ENCODE measurements at regions not wholly inside any gene's neighbourhood (a gene's known extent, or its start where the extent isn't known, plus 50 kb on each side); places are given as distances from the start of the nearest gene placed in this dataset.

DNA sequence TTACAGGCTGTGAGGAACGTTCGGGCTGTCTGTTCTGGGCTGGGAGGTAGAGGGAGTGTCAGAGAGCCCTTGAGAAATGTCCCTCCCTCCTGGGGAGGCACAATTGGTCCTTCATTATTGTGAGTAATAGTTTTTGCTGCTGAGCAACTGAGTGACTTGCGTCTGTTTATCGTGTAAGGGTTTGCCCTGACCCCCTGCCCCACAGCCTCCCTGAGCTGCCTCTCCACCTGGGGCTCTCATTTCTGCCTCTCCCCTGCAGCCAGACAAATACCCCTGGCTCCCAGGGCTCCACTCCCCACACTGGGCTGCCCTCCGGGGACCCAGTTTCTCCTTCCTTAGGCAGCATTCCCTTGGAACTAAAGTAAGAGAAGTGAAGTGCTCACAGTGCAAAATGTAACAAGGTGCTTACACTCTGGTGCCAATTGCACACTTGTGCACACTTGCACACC is 174.9 kb upstream of the MVB12B start:
- Histone ChIP-seq H2BK20ac (ENCODE audit: low read length) (no peak overlapping the region), H3K14ac (ENCODE audit: insufficient read length) (no peak overlapping the region)
- 71% methylated on average over 5 of the region's 5 CpGs; no CpG with 5 or more reads in 1 of the 2 experiments for WGBS, 2 experiments (ENCODE audit: extremely low coverage in 1 of 2, insufficient coverage in 1 of 2, insufficient read length in 1 of 2, insufficient replicate concordance in 2 of 2, low coverage in 1 of 2, low lambda C conversion rate in 2 of 2, missing lambda C conversion rate in 1 of 2)

More for the DNA sequence above, 174.9 kb upstream of the MVB12B start:
- no peak overlapping the region for H4K8ac ChIP-seq (ENCODE audit: extremely low read depth, insufficient read depth, low read length)
- no peak overlapping the region for H2AFZ ChIP-seq (ENCODE audit: low read length)
- peaks cover 0 to 1% (median 0%) of the 10 kb centered on the region in 4 experiments; a peak in 1 of 7 replicates for H3K4me1 ChIP-seq (replicated peaks in 1 of 4; ENCODE audit: control insufficient read depth in 3 of 4, insufficient read depth in 4 of 4, low read length in 3 of 4)
- H4K91ac ChIP-seq (replicated peaks; ENCODE audit: insufficient read length, low read length), result no peak overlapping the region
- H2BK12ac ChIP-seq (ENCODE audit: low read depth, low read length), result no peak overlapping the region
- H3K4ac ChIP-seq (replicated peaks; ENCODE audit: insufficient read length, low read depth, low read length), result no peak overlapping the region
- CTCF ChIA-PET (ENCODE audit: partially characterized antibody), result interaction anchor here (1.0 to 1.5 kb wide), 5 partner anchors 11 to 339 kb away, joined by 3 to 4 read pairs (median 3); no protein-coding TSS in a partner anchor
- no peak overlapping the region for H3K27ac ChIP-seq (ENCODE audit: low read depth, low read length)
- peaks cover 5% of the 10 kb centered on the region; the same call in 1 of the 2 replicates for H3K23me2 ChIP-seq (ENCODE audit: low read depth, low read length)
- no peak overlapping the region for H2BK5ac ChIP-seq (ENCODE audit: low read depth, low read length)
- no peak overlapping the region for H4K5ac ChIP-seq (ENCODE audit: insufficient read length, low read depth, low read length)
- DNase-seq (ENCODE audit: low read depth in 1 of 2, low spot score in 2 of 2) (no peak), FAIRE-seq (no peak)
- no peak overlapping the region for H2BK120ac ChIP-seq (replicated peaks; ENCODE audit: low read depth, low read length)
- no peak overlapping the region for H2AK5ac ChIP-seq (ENCODE audit: low read depth, low read length)
- no peak overlapping the region for H3K9ac ChIP-seq (replicated peaks in 1 of 4; ENCODE audit: extremely low read depth in 1 of 4, low read depth in 3 of 4, low read length in 3 of 4)
- peaks cover 0 to 5% of the 10 kb centered on the region in 2 experiments for H4K20me1 ChIP-seq (replicated peaks in 1 of 2; ENCODE audit: control insufficient read depth in 1 of 2, insufficient read depth in 2 of 2, low read length in 2 of 2)
- H3K27me3 ChIP-seq (replicated peaks in 1 of 4; ENCODE audit: control insufficient read depth in 3 of 4, extremely low read depth in 1 of 4, insufficient read depth in 3 of 4, low read length in 3 of 4), result peaks cover 5 to 20% (median 16%) of the 10 kb centered on the region in 4 experiments
- no peaks in the 10 kb centered on the region for H3K79me2 ChIP-seq (ENCODE audit: control insufficient read depth in 1 of 2, insufficient read depth in 2 of 2, low read length in 2 of 2)
- H3K23ac ChIP-seq (ENCODE audit: insufficient read length), result no peak overlapping the region
- POLR2A ChIA-PET (ENCODE audit: partially characterized antibody), result no interaction called here
- no peak for TF ChIP-seq CBX5 (IDR thresholded peaks at IDR 0.05; ENCODE audit: low read depth, low read length)
- TF ChIP-seq HDAC2 (IDR thresholded peaks at IDR 0.05; ENCODE audit: borderline replicate concordance in 1 of 2, low read depth in 2 of 2, low read length in 2 of 2), result no peak
- TF ChIP-seq RAD21 (IDR thresholded peaks at IDR 0.05 in 1 of 2, conservative IDR thresholded peaks at IDR 0.05 in 1 of 2; ENCODE audit: low read depth in 2 of 2, low read length in 2 of 2), result no peak
- TF ChIP-seq NRF1 (IDR thresholded peaks at IDR 0.05; ENCODE audit: low read depth, low read length), result no peak
- TF ChIP-seq MAFK (IDR thresholded peaks at IDR 0.05; ENCODE audit: low read depth, low read length), result no peak
- no peak for TF ChIP-seq CBX8 (IDR thresholded peaks at IDR 0.05; ENCODE audit: borderline replicate concordance, low read depth, low read length)
- no peak for TF ChIP-seq TAF1 (IDR thresholded peaks at IDR 0.05; ENCODE audit: low read depth, low read length)
- H2BK15ac ChIP-seq (ENCODE audit: low read length), result no peak overlapping the region
- H3K4me2 ChIP-seq (ENCODE audit: insufficient read depth in 1 of 2, low read depth in 2 of 2, low read length in 2 of 2), result no peak overlapping the region
- H3K9me3 ChIP-seq (ENCODE audit: insufficient read depth in 2 of 2, low read depth in 1 of 2, low read length in 1 of 2), result no peaks in the 10 kb centered on the region
- no peak overlapping the region for H3K56ac ChIP-seq (replicated peaks; ENCODE audit: insufficient read length, low read depth, low read length)
- H3K36me3 ChIP-seq (ENCODE audit: control insufficient read depth in 2 of 4, insufficient read depth in 4 of 4, low read length in 3 of 4), result no peaks in the 10 kb centered on the region
- no peak overlapping the region for H3K4me3 ChIP-seq (ENCODE audit: extremely low read depth in 1 of 4, insufficient read depth in 2 of 4, low read depth in 3 of 4, low read length in 4 of 4)
- H3K18ac ChIP-seq (ENCODE audit: extremely low read depth, low read length), result no peak overlapping the region
- peaks cover under 1% of the 10 kb centered on the region; the same call in 1 of the 2 replicates for H3K79me1 ChIP-seq (ENCODE audit: low read depth, low read length)
